ENCODE measurements at regions not wholly inside any gene's neighbourhood (a gene's known extent, or its start where the extent isn't known, plus 50 kb on each side); places are given as distances from the start of the nearest gene placed in this dataset. TPM values are rescaled to one million over a fixed set of nuclear protein-coding genes. Genes with fewer than 3 reads are reported as not detected.
"Not testable (repeated sequence)": the region's sequence is repeated elsewhere in the genome, so short reads cannot be mapped to it uniquely, and the experiment has no call there.

GRCh38 chrX:28520786-28521185 is 66.5 kb upstream of the IL1RAPL1 start:
- H3K27ac Mint-ChIP-seq: no peak overlapping the region
- H3K9me3 Mint-ChIP-seq: no peaks in the 10 kb centered on the region
- no peak overlapping the region for H3K4me3 Mint-ChIP-seq
- TF ChIP-seq, protein P1, sequence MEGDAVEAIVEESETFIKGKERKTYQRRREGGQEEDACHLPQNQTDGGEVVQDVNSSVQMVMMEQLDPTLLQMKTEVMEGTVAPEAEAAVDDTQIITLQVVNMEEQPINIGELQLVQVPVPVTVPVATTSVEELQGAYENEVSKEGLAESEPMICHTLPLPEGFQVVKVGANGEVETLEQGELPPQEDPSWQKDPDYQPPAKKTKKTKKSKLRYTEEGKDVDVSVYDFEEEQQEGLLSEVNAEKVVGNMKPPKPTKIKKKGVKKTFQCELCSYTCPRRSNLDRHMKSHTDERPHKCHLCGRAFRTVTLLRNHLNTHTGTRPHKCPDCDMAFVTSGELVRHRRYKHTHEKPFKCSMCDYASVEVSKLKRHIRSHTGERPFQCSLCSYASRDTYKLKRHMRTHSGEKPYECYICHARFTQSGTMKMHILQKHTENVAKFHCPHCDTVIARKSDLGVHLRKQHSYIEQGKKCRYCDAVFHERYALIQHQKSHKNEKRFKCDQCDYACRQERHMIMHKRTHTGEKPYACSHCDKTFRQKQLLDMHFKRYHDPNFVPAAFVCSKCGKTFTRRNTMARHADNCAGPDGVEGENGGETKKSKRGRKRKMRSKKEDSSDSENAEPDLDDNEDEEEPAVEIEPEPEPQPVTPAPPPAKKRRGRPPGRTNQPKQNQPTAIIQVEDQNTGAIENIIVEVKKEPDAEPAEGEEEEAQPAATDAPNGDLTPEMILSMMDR (conservative IDR thresholded peaks at IDR 0.05): no peak
- no peaks in the 10 kb centered on the region for H3K4me1 Mint-ChIP-seq (ENCODE audit: unreplicated experiment)
- DNase-seq (ENCODE audit: extremely low spot score, unreplicated experiment): no peak
- no peaks in the 10 kb centered on the region for H3K36me3 Mint-ChIP-seq
- H3K27me3 Mint-ChIP-seq: no peaks in the 10 kb centered on the region

GRCh38 chrX:28528354-28528753 is 58.9 kb upstream of the IL1RAPL1 start:
- H3K4me3 Mint-ChIP-seq; H3K27ac Mint-ChIP-seq; H3K4me1 Mint-ChIP-seq (ENCODE audit: unreplicated experiment); DNase-seq (ENCODE audit: extremely low spot score, unreplicated experiment); H3K9me3 Mint-ChIP-seq; H3K36me3 Mint-ChIP-seq; H3K27me3 Mint-ChIP-seq: not testable (repeated sequence)

Small RNA genes lying in the stretch of these regions (microRNA-seq; reads per million reads assigned to microRNA genes)
- gene MIR6134: not detected
